PC-3 (cell line): ENCODE measurements at regions not wholly inside any gene's neighbourhood (a gene's known extent, or its start where the extent isn't known, plus 50 kb on each side); places are given as distances from the start of the nearest gene placed in this dataset.

Source experiments
- EZH2phosphoT487 ChIP-seq: fragments of 300-600 bp; sonication (generic); IDR thresholded peaks from 2 replicates; pipeline ENCODE4 v1.6.1; 2018; ENCODE audit warnings: mild to moderate bottlenecking, antibody characterized with exemption, low read length, borderline replicate concordance
- TF ChIP-seq, protein P1 (sequence below): fragments of 300-600 bp; sonication (generic); conservative IDR thresholded peaks from 2 replicates; pipeline ENCODE4 v1.5.1; 2017; ENCODE audit warnings: antibody characterized with exemption, low read depth, mild to moderate bottlenecking, low read length

DNA sequence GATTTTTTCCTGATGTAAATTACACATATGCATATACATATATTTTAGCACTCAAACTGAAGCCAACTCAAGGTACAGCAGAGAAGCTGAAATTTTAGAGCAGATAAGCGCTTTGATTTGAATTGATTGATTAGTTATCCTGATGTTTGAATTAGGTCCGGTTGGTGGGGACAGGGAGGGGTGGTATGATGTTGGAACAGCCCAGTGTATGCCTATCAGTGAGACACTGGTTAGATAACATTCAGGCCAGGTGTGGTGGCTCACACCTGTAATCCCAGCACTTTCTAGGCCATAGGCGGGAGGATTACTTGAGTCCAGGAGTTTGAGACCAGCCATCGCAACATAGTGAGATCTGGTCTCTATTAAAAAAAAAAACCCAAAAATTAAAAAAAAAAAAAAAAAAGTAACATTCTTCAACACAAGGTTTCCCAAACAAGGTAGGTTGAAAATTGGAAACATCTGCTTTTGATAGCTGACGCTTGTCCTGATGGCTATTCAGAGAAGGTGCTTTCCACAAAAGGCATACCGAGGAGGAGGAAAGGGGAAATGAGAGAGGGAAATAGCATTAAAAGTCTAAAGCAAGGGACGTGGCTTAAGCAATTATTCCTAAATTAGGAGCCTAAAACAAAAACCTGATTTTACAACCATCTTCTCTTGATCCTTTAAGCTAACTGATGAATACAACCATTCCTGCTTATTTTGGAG, 288.4 kb upstream of the JARID2 start:
- TF ChIP-seq, protein P1, sequence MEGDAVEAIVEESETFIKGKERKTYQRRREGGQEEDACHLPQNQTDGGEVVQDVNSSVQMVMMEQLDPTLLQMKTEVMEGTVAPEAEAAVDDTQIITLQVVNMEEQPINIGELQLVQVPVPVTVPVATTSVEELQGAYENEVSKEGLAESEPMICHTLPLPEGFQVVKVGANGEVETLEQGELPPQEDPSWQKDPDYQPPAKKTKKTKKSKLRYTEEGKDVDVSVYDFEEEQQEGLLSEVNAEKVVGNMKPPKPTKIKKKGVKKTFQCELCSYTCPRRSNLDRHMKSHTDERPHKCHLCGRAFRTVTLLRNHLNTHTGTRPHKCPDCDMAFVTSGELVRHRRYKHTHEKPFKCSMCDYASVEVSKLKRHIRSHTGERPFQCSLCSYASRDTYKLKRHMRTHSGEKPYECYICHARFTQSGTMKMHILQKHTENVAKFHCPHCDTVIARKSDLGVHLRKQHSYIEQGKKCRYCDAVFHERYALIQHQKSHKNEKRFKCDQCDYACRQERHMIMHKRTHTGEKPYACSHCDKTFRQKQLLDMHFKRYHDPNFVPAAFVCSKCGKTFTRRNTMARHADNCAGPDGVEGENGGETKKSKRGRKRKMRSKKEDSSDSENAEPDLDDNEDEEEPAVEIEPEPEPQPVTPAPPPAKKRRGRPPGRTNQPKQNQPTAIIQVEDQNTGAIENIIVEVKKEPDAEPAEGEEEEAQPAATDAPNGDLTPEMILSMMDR: no peak
- TF ChIP-seq EZH2phosphoT487: no peak
